Middle frontal gyrus (tissue), 1 donor: ENCODE measurements at regions not wholly inside any gene's neighbourhood (a gene's known extent, or its start where the extent isn't known, plus 50 kb on each side); places are given as distances from the start of the nearest gene placed in this dataset.
"Not testable (repeated sequence)": the region's sequence is repeated elsewhere in the genome, so short reads cannot be mapped to it uniquely, and the experiment has no call there.

Experiments used
- DNase-seq: peaks from one replicate; pipeline ENCODE4 v3.0.0-alpha.2; 2015; ENCODE audit warnings: low spot score; ENCODE audit errors: extremely low spot score

DNA sequence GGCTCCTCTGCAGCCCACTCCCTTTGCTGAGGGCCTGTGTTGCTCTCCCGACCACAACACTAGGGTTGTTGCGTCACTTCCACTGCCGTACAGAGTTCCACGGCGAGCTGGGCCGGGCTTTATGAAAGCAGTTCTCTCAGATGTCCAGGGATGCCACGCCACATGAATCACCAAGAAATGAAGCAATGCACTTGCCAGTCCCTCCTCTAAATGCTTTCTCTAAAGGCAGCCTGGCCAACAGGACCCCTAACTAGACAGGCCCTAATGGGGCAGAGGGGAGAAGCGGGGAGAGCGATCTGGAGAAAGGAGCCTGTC, 188.7 kb downstream of the CTTN start:
- DNase-seq, result no peak

DNA sequence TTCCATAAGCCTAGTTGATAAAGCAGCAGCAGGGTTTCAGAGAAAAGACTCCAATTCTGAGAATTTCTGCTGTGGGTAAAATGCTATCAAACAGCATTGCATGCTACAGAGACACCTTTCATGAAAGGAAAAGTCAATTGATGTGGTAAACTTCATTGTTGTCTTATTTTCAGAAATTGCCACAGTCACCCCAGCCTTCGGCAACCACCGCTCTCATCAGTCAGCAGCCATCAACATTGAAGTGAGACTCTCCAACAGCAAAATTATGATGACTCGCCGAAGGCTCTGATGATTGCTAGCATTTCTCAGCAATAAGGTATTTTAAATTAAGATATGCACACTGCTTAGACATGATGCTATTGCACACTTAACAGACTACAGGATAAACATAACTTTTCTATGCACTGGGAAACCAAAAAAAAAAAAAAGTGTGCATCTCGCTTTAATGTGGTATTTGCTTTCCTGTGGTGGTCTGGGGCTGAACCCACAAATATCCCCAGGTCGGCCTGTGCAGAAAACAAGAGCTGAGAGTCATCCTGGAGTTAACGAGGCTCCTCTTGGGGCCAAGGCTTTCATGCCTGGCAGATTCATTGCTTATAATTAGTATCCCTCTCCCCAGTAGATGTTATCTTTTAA, 192.1 kb downstream of the CTTN start:
- DNase-seq, result no peak

DNA sequence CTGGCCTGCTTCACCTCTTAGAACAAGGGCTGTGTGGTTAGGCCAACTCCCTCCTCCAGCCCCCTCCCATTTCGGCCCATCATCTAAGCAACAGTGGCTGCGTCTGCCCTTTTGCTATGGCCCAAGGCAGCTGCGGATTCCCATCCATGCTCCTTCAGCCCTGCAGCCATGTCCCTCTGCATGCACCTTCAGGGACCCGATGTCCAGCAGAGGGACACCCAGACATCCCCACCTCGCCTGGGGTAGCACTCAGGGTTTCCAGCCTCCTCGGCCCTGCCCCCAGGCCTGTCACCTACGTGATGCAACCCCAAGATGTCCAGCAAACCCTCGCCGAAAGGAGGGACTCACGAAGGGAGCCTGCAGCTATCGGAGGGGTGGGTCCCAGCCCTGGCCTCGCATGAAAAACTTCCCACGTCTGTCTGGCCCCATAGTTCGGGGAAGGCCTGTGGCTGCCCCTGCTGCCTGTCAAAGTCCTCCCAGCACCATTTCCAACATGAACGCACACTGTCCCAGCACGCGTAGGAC, 194.4 kb downstream of the CTTN start:
- DNase-seq, result no peak

DNA sequence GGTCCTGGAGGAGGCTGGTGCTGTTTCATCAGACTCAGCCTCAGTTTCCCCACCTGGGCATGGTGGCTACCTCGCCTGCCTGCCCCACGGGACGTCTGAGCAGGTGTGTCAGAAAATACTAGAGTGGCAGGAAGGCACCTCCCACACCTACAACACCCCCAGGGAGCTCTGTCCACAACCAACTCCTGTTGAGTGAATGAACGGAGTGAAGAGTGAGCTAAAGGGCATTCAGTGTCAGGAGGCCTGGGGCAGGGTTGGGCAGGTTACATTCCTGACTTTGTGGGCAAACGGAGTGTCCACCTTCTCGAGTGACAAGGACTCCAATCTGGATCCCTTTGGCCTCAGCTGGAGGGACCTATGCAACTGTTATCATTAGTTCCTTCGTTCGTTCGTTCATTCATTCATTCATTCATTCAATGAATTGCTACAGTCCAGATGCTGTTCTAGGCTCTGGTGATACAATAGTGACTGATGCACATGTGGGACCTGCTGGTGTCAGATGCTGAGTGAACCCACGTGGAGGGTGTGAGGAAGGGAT, 195.2 kb downstream of the CTTN start:
- DNase-seq, result no peak

DNA sequence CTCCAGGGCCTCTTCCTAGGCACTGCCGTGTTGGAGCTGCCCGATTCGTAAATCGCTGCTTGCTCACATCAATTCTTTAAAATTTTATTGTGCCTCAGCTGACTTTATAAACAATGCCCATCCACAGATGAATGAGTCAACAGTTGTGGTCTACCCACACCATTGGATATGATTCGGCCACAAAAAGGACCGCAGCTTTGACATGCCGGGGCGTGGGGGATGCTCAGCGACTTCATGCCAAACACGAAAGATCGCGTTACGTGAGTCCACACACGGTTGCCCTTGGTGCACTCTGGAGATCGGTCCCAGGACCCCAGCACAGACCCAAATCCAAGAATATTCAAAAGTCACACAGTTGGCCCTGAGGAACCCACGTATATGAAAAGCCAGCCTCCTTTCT, 195.7 kb downstream of the CTTN start:
- no peak for DNase-seq

DNA sequence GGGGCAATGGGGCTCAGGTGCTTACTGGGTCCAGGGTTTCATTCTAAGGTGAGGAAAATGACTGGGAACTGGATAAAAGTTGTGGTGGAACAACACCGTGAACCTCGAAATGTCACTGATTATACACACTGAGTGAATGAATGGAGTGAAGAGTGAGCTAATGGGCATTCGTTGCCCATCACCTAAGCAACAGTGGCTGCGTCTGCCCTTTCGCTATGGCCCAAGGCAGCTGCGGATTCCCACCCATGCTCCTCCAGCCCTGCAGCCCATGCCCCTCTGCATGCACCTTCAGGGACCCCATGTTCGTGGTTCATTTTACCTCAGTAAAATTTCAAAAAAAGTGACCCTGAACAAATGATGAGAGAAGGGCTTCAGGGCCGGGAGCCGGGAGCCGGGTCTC, 196.3 kb downstream of the CTTN start:
- no peak for DNase-seq

DNA sequence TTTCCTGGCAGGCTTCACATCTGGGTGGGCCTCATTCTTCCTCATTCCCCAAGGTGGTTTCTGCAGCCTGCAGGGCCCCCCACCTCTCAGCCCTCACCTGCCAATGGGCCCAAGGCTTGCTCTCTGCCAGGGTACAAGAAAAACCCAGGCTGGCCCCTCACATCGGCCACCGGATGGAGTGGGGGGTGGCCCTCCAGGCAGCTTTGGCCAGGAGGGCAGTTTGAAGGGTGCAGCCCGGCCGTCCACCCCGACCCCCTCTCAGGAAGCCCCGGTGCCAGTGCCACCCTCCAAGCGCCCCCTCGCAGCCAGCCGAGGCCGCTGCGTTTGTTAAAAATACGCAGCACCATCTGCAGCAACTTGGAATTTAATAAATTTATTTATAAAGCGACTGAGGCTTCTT, 196.7 kb downstream of the CTTN start:
- DNase-seq, result no peak

DNA sequence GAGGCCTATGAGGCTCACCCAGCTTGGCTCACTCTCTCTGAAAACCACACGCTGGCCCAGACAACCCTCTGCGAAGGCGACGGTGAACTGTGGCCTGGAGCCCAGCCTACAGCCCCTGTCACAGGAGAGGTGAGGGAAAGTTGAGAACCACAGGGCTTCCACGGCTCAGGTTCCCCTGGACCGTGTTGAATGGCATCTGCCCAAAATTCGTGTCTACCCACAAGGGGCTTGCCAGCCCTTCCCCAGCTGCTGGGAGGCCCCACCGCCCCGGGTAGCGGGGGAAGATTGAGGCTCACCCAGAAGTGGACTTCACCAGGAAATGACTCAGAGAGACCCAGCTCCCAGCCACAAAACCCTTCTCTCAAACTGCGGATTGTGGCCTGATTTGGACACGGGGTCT, 197.1 kb downstream of the CTTN start:
- DNase-seq, result no peak

DNA sequence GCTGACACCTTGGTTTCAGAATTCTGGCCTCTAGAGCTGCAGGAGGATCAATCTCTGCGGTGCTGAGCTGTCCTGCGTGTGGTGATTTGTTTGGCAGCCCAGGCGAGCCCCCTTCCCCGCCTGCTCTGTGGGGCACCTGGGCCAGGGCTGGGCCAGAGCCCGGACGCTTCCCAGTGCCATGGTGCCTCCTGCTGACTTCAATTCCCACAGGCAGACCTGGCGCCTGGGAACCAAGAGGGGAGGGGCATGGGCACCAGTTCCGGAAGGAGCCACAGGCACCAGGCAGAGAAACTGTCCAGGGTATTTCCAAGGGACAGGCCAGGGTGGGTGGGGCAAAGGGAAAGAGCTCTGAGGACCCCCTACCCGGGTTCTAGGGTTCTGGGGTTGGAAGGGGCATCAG, 197.8 kb downstream of the CTTN start:
- DNase-seq, result no peak

DNA sequence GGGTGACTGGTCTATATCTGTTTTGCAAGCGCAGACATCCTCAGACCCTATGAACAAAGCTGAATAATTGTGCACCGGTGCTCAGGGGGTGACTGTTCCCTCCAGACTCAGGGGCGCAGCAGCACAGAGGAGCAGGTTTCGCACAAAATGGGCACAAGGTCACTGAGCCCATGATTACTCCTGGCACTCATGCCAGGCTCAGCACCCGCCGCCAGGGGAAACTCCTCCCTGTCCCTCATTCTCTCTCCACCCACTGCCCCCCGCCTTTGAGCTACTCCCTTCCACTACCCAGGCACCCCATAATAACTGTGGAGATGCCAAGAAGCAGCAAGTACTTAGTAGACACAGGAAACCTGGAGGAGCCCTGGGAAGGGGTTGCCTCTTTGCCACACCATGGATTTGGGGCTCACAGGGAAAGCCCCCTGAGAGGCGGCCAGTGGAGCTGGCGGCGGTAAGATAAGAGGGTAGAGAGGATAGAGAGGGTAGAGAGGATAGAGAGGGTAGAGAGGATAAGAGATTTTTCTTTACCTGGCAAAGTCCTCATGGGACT, 198.8 kb downstream of the CTTN start:
- DNase-seq, result no peak

DNA sequence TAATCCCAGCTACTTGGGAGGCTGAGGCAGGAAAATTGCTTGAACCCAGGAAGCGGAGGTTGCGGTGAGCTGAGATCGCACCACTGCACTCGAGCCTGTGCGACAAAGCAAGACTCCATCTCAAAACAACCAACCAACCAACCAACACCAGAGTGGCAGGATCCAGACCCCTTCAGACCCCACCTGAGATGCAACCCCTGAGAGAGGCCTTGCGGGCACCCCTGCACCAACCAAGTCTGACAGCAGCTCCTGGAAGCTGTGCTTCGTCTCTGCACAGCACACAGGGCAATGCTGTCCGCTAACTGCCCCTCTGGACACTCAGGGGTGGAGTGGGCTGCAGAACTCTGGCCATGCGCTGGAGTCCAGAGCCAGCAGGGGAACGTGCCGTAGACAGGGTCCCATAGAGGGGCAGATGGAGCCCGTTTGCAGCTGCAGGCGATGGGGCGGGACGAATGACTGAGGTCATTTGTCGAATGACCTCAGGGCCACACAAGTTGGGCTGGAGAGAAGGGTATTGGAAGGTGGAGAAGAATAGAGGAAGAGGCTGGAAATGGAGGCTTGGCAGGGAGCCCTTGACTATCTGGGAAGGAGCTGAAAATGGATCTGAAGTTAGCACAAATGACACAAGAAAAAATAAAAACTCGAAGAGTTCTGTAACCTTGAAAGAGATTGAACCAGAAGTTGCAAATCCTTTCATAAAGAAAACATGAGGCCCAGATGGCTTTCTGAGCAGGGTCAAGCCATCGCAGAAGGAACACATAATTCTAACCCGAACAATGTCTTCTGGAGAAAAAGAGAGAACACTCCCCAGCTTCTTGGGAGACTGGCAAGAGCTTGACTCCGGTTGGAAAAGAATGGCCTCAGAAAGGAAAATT, 199.7 kb downstream of the CTTN start:
- no peak for DNase-seq

DNA sequence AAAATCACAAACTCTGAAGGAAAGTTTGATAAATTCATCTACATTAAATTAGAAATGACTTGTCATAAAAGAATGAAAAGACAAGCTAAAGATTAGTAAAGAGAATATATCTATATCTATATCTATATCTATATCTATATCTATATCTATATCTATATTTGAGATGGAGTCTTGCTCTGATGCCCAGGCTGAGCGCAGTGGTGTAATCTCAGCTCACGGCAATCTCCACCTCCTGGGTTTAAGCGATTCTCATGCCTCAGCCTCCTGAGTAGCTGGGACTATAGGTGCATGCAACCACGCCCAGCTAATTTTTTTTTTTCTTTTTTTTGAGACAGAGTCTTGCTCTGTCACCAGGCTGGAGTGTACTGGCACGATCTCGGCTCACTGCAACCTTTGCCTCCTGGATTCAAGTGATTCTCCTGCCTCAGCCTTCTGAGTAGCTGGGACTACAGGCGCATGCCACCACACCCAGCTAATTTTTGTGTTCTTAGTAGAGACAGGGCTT, 202.6 kb downstream of the CTTN start:
- not testable (repeated sequence) for DNase-seq

DNA sequence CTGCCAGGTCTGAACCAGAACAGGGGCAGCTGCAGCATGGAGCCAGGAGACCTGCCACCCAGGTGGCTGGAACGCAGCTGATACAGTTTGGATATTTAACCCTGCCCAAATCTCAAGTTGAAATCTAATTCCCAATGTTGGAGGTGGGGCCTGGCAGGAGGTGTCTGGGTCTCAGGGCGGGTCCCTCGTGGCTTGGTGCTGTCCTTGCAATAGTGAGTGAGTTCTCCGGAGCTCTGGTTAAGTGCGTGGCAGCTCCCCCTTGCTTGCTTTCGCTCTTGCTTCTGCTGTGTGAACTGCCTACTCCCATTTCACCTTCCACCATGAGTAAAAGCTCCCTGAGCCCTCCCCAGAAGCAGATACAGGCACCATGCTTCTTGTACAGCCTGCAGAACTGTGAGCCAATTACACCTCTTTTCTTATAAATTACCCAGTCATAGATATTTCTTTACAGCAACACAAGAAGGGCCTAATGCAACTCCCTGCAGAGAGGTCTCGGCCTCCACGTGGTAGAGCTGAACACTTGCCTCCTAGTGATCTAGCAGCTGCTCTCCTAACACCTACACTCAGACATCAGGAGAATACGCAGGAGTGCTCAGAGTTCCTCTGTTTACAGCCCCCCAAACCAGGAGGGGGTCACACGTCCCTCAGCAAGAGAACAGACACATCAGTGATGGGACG, 203.7 kb downstream of the CTTN start:
- no peak for DNase-seq

DNA sequence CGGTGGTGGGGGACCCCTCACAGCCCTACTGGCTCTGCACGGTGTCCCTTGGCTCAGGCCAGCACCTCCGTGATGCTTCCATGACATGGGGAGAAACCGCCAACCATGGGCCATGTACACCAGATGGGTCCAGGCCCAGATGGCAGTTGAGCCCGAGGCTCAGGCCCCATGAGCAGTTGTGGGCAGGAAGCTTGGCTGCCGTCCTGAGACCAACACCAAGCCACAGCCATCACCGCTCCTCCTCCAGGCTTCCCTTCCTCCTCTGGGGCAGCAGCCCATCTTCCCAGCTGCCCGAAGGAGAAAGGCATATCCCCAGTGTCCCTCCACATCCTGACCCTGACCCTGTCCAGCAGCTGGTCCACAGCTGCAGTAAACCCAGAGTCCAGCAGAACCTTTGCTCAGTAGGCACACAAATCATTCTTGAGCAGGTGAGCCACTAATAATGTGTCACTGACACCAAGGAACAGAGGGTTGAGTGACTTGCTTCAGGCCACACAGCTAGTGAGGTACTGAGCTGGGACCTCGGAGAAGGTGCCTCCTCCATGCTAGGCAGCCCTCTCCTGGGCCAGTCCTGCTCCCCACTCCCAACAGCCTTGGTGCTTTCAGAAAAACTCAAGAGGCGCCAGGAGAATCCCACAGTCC, 204.9 kb downstream of the CTTN start:
- DNase-seq, result no peak

DNA sequence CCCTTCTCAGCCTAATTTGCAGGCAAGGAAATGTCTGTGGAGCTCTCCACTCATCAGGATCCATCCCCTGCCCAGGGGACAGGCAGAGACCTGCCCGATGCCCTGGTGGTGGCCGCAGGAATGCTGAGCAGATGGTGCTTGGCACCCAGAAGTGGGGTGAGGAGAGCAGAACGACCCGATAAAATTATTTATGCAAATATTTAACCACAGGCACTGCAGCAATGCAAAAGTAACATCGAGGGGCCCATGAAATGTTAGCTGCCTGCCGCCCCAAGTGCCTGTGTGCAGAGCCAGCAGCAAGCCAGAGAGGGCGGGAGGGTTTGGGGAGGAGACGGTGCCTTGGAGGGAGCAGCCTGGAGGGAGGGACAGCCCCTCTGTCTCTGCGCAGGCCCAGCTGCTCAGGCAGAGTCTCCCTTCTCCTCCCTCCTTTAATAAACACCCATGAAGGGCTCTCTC, 205.5 kb downstream of the CTTN start:
- no peak for DNase-seq

DNA sequence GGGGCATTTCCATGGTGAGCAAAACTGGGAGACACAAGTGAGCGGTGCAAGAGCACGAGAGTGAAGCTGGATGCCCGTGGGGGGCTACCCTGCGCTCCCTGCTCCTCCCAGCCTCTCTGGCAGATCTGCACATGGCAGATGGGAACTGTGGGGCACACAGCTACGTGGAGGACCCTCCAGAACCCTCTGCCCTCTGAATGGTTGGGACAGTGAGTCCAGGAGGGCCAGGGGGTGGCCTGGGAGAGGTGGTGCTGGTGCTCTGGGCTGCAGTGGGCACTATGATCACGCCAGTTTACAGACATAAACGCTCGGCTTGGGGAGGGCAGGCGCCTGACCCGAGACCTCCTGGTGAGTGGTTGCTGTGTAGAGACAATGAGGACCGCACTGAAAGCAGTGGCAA, 205.9 kb downstream of the CTTN start:
- no peak for DNase-seq

DNA sequence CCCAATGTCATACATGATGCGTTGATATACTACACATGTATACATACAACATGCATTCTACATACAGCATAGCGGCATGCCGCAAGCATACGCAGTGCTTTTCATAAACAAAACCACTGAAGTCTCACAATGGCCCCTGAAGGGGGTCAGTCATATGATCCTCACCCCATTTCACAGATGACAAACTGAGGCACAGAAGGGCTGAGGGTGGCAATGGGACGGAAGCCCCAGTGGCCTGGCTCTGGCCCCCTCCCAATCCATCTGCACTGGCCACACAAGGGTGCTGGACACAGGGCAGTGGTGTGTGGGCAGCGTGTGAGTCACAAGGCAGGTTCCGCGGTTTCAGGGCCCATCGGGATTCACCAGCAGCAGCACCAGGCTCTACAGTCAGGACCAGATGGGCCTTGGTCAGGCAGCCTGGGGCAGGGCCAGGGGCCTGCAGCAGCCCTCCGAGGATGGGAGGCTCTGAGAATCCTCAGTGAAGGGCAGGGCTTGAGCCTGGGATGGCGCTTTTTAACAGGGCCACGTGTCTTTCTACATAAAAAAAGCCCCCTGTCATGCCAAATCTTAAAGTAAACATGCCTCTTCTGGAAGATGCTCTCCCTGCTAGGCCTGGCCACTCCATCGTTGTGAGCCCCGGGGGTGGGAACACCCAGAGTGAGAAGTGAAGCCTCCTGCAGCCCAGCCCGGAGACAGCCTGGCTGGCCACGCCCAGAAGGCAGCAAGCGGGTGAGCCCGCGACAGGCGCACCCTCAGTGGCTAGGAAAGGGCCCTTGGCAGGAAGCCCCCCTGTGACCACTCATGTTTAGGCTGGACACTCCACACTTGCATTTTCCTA, 206.5 kb downstream of the CTTN start:
- DNase-seq, result no peak

DNA sequence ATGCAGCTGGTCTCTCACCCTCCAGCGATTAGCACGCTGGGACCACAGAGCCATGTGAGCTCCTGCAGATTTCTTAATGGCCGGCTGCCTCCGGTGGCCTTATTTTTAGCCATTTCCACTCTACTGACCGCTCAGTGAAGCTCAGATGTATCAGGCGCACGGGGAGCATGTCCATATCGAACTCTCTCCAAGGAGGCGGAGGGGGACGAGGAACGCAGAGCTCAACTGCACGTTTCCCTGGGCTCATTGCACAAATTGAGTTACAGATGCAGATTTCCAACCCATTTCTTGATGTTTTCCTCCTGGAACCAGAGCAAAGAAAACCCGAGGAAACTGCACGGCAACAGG, 207.1 kb downstream of the CTTN start:
- no peak for DNase-seq

DNA sequence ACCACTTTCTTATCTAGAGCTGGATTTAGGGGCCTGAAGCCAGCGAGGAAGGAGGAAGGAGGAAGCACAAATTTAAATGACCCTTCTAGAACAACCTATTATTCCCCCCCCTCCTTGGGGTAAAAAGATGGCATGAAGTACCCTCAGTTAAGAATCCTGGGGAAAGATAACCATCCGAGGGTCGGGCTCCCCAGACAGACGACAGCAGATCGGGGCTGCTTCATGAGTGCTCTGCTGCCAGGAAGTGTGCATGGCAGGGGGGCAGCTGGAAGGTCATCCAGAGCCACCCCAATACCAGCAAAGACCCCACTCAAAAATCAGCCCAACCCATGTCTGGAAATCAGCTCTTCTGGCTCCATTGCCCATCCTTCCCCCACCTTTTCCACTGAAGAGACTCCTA, 207.5 kb downstream of the CTTN start:
- no peak for DNase-seq

DNA sequence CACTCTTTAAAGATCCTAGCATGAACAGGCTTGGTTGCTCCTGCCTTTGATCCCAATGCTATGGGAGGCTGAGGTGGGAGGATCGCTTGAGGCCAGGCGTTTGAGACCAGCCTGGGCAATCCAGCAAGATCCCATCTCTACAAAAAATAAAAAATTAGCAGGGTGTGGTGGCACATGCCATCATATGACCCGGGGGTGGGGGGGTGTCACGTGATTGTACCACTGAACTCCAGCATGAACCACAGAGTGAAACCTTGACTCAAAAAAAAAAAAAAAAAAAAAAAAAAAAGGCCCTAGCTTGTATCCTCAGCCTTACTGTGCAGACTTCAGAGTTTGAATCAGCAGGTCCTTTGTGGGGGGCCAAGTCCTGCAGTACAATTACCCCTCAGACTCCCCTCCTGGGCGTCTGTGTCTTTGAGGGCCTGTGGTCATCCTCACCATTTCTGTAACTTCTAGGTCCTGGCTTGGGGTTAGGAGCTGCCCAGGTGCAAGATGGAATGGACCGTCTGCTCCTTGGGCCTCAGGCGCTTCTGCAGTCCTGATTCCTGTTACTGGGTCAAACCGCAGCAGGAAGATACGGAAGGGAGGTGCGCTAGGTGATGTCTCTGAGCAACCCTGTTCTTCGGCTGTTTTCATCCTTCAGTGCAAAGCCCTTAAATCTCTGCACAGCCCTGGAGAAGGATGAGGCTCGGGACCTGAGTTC, 208.1 kb downstream of the CTTN start:
- no peak for DNase-seq
